PC-3 (cell line): ENCODE measurements at regions not wholly inside any gene's neighbourhood (a gene's known extent, or its start where the extent isn't known, plus 50 kb on each side); places are given as distances from the start of the nearest gene placed in this dataset.

Experiments
- EZH2 ChIP-seq: fragments of 300-600 bp; sonication (generic); IDR thresholded peaks from one replicate; pipeline ENCODE4 v1.6.1; 2017; ENCODE audit warnings: antibody characterized with exemption, mild to moderate bottlenecking, low read length; ENCODE audit not compliant: unreplicated experiment
- TF ChIP-seq, protein P1 (sequence below): fragments of 300-600 bp; sonication (generic); conservative IDR thresholded peaks from 2 replicates; pipeline ENCODE4 v1.5.1; 2017; ENCODE audit warnings: antibody characterized with exemption, low read depth, mild to moderate bottlenecking, low read length

DNA sequence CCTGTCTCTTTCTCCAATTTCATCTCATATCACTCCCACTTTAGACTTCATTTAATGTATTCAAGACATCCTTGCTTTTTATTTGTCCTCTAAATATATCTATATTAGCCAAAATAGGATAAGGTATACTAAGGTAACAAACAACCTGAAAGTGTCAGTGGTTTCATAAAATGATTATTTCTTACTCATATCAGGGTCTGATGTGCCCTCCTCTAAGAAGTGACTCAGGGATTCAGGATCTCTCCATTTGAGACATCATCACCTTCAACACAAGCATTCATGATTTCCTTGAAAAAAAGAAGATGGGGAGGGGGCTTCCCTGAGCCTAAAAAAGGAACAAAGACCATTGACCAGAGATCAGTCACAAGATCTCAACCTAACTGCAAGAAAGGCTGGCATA is 131.4 kb upstream of the POU2AF2 start:
- no peak for TF ChIP-seq EZH2
- TF ChIP-seq, protein P1, sequence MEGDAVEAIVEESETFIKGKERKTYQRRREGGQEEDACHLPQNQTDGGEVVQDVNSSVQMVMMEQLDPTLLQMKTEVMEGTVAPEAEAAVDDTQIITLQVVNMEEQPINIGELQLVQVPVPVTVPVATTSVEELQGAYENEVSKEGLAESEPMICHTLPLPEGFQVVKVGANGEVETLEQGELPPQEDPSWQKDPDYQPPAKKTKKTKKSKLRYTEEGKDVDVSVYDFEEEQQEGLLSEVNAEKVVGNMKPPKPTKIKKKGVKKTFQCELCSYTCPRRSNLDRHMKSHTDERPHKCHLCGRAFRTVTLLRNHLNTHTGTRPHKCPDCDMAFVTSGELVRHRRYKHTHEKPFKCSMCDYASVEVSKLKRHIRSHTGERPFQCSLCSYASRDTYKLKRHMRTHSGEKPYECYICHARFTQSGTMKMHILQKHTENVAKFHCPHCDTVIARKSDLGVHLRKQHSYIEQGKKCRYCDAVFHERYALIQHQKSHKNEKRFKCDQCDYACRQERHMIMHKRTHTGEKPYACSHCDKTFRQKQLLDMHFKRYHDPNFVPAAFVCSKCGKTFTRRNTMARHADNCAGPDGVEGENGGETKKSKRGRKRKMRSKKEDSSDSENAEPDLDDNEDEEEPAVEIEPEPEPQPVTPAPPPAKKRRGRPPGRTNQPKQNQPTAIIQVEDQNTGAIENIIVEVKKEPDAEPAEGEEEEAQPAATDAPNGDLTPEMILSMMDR = no peak
